IPS DF 4.7 (cell line): ENCODE measurements at regions not wholly inside any gene's neighbourhood (a gene's known extent, or its start where the extent isn't known, plus 50 kb on each side); places are given as distances from the start of the nearest gene placed in this dataset.

Source experiments
- DNase-seq: peaks from one replicate; pipeline ENCODE4 v3.0.0-alpha.2; 2013; ENCODE audit warnings: low spot score; ENCODE audit errors: extremely low read depth

DNA sequence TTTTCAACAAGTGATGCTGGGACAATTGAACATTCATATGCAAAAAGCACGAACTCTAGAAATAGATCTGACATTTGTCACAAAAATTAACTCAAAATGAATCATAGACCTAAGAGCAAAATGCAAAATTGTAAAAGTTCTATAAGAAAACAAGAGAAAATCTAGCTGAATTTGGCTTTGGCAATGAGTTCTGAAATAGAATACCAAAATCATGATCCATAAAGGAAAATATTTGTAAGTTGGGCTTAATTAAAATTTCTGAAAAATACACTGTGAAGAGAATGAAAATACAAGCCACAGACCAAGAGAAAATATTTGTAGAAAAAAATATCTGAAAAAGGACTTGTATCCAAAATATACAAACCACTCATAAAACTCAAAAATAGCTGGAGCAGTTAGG is 698.8 kb upstream of the CELF2 start:
- DNase-seq: no peak

DNA sequence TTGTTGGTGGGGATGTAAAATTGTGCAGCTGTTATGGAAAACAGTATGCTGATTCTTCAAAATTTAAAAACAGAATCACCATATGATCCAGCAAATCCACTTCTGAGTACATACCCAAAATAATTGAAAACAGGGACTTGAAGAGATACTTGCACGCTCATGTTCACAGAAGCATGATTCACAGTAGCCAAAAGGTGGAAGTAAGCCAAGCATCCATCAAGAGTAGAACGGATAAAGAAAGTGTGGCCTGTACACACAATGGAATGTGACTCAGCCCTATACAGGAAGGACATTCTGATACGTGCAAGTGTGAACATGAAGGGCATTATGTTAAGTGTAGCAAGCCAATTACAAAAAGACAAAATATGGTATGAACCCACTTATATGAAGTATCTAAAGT is 696.7 kb upstream of the CELF2 start:
- DNase-seq: no peak

- DNase-seq: no peak
Observed at GRCh38 chr10:10326116-10326515, 691.6 kb upstream of the CELF2 start.

DNA sequence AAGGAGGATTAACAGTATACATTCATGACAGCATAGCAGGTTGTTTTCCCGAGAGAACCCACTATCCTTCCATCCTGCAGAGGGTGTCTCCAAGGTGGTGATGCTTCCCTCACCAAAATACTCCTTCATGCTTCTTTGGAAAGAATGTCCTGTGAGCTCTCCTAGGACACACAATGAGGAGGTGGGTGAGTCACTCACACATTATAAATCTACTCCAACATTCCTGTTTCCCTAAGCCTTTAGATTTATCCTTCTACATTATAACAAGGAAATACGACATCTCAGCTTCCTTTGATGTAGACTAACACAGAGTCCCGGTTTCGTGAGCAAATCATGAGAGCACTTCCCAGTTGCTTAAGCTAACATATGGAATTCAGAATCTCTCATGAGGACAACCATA is 689.7 kb upstream of the CELF2 start:
- DNase-seq: no peak

- DNase-seq: no peak
Observed at GRCh38 chr10:10330418-10330817, 687.3 kb upstream of the CELF2 start.

GRCh38 chr10:10332786-10333185 is 684.9 kb upstream of the CELF2 start:
- DNase-seq: no peak

GRCh38 chr10:10333622-10334021 is 684.0 kb upstream of the CELF2 start:
- DNase-seq: no peak

DNA sequence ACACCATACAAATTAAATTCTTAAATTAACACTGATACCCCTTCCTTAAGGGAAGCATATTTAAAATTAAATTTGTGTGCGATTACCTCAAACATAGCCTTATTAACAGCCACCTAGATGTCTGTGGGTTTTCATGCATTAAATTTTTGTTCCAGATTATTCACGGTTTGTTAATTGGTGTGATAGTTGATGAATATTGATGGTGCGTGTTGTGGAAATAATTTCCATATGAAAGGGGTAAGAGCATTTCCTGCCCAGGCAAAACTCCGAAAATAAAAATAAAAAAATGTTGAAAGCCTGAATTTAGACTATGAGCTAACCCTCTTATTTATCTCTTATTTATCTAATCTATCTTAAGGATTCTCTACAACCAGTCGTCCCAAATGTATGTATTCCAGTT is 679.3 kb upstream of the CELF2 start:
- no peak for DNase-seq

DNA sequence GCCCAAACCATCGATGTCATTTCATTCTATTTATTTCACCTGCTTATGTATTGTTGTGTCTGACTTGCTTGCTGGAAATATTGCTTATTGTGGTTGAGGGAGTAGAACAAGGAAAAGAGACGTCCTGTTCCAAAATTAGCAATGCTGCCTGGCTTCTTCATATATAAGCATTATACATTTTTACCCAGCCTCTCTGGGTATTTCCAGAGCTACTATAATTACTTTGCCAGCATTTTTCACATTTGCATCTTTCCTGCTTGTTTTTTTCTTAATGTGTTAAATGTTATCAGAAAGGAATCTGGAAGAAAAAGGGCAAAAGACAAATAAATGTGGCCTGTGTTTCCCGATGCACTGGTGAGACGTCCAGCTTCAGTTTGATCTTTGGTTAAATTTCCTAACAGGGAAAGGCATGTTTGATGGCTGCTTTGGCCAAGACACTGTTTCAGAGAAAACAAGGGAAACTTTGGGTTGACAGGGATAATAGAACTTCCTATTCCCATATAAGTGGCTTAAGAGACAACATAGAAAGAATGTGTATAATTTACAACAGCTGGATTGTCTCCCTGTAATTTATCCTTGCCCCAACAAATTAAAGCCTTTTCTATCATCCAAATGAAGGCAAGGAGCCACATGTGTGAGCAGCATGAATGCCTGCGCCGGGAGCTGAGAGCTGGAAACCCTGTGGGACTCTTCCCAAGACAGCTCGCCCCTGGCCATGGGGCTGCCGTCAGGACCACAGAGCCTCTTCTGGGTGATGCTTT is 671.1 kb upstream of the CELF2 start:
- DNase-seq: no peak

DNA sequence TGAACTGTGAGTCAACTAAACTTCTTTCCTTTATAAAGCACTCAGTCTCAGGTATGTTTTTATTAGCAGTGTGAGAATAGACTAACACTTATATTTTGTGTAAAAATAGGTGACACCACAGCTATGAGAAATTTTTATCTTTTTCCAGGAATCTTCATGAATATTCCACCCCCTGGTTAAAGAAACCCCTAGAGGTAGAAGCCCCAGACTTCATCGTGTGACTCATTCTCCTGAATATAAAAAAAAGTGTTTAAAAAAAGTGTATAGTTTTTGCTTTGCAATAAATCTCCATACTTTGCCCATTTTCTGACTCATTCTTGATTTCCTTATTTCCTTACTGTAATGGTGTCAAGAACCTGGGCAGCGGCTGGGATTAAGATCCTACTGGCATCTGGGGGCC is 667.6 kb upstream of the CELF2 start:
- no peak for DNase-seq

GRCh38 chr10:10351451-10351850 is 666.2 kb upstream of the CELF2 start:
- DNase-seq: no peak

DNA sequence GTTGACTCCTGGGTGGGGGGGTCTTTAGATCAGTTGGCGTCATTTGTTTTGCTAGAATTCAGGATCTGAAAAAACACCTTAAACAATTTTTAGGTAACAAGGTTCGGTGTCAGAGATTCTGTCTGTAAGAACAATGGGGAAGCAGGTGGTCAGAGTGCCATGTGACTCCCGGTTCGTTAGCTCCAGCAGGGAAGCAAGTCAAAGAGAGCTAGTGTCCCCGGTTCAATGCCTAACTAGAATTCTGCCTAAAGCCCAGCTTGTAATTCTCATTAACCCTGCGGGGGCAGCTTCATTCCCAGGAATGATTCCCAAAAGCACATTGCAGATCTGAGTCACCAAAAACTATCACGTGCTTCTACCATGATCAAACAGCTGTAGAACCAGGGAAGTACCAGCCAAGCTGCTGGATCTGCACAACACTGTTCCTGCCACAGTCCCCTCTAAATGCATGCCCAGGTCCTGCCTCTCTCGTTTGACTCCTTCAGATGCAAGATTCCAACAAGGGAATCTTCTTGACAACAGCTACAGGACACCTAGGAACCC is 664.3 kb upstream of the CELF2 start:
- DNase-seq: no peak

- DNase-seq: no peak
Observed at GRCh38 chr10:10359263-10359662, 658.4 kb upstream of the CELF2 start.

- peak; percentile 33 for DNase-seq
Observed at GRCh38 chr10:10361301-10361885, 656.3 kb upstream of the CELF2 start.

DNA sequence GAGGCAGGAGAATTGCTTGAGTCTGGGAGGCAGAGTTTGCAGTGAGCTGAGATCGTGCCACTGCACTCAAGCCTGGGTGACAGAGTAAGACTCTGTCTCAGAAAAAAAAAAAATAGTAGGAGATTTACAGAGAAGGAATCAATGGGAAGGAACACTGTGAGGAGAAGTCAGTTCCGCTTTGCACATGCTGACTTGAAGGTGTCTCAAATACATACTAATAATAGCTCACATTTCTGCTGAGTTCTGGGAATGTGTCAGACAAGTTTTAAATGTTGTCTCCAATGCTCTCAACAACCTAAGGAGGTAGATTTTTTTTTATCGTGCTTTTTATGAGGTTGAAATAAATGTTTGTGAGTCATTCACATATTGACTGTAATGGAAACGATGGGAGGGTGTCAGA is 654.9 kb upstream of the CELF2 start:
- no peak for DNase-seq

- DNase-seq: no peak
Observed at GRCh38 chr10:10363217-10363616, 654.5 kb upstream of the CELF2 start.

- no peak for DNase-seq
Observed at GRCh38 chr10:10364902-10365301, 652.8 kb upstream of the CELF2 start.

GRCh38 chr10:10365676-10366075 is 652.0 kb upstream of the CELF2 start:
- DNase-seq: no peak

DNA sequence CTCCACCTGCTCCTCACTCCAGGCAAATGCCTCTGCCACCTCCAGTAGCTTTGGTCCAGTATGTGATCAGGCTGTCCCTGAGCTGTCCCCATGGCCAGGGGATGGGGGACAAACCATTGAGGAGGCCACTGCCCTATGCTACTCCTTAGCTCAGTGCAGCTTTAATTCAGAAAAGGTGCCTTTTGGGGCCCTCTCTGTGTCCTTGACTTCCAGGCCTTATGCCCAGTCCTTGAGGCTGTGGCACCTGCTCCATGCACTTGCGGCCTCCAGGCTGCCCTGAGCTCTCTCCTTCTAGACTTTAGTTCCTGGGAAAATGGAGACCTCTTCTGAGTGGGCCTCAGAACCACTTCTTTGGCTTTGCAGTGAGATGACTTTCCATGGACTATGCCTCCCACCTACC is 650.8 kb upstream of the CELF2 start:
- no peak for DNase-seq

DNA sequence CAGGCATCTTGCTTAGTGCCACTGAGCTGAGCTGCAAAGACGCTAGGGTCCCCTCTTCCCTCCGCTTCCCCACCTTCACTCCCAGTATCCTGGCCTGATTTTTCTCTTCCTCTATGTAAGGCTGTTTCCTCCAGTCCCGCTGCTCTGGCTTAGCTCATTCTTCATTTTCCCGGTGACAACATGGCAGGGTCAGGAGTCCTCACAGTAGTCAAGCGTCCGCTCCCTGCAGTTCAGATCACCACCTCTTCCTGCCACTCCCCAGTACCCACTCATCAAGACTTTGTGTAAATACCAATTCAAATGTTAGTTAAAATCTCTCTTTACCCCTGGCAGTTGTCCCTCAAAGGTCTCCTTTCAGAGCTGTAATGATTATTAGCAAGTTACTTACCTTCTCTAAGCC is 650.4 kb upstream of the CELF2 start:
- no peak for DNase-seq

GRCh38 chr10:10368951-10369576 is 648.6 kb upstream of the CELF2 start:
- no peak for DNase-seq

DNA sequence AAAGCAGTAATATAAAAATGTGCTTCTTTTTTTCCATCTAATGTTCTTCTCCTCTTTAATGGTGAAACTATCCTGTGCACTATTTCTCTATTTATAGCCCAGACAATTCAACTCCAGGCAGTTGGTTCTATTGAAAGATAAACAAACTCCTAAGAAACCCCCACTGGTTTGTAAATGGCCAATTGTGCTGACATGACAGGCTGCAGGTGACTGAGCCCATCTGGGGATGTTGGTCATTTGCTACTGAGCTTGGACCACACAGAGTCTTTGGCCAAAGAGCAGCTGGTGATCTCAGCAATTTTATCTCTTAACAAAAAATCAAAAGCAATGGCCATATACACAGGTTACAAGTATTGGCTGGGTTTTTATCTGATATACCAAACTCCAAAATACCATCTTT is 631.8 kb upstream of the CELF2 start:
- no peak for DNase-seq

GRCh38 chr10:10389182-10389581 is 628.5 kb upstream of the CELF2 start:
- DNase-seq: no peak
